Suprapubic skin (tissue), 4 donors: ENCODE measurements at regions not wholly inside any gene's neighbourhood (a gene's known extent, or its start where the extent isn't known, plus 50 kb on each side); places are given as distances from the start of the nearest gene placed in this dataset.

ENCODE experiments used
- EP300 ChIP-seq: sonication (generic); formaldehyde crosslinking; IDR thresholded peaks from one replicate; pipeline ENCODE4 v1.6.1; 2017; ENCODE audit warnings: antibody characterized with exemption
- POLR2A ChIP-seq, 2 donors: fragments of 450-650 bp; IDR thresholded peaks; one replicate each; pipeline ENCODE4 v1.6.1; 2017; ENCODE audit warnings: antibody characterized with exemption in 2 of 2, mild to moderate bottlenecking in 2 of 2, moderate library complexity in 2 of 2
- POLR2AphosphoS5 ChIP-seq, 3 donors: sonication (generic); formaldehyde crosslinking; IDR thresholded peaks; one replicate each; pipeline ENCODE4 v1.6.1; 2017; ENCODE audit warnings: antibody characterized with exemption in 3 of 3
- TF ChIP-seq, protein P1 (sequence below), 2 donors: fragments of 200-600 bp in 1 of 2; fragments of 450-650 bp in 1 of 2; sonication (generic) in 1 of 2; IDR thresholded peaks; one replicate each; pipeline ENCODE4 v1.5.1; 2016 to 2019; ENCODE audit warnings: antibody characterized with exemption in 2 of 2, mild to moderate bottlenecking in 1 of 2, moderate library complexity in 1 of 2

DNA sequence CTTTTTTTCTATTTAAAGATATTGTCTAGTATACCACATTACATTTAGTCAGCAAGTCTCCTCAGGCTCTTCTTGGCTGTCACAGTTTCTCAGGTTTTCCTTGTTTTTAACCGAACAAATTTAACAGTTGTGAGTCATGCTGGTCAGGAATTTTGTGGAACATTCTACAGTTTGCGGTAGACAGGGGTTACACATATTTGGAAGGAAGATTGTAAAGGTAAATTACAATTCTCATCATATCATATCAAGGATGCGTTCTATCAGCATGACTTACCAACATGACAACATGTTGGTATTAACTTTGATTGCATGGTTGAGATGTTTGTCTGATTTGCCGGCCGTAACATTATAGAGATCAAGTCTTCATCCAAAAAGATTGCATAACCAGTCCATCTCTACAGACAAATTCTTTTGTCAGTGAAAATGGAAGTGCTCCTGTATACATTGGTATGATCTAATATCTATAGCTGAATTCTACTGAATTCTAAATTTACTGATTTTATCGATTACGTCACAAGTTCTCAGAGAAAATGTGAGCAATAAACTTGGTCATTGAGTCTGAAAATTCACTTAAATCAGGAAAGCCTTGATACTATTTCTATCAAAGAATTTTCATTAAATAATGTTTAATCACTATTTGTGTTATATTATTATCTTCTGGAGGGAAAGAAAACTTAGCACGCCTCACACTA lies 664.4 kb upstream of the SLC8A1 start:
- TF ChIP-seq POLR2A (IDR thresholded peaks at IDR 0.05): no peak
- TF ChIP-seq POLR2AphosphoS5 (IDR thresholded peaks at IDR 0.05): no peak
- TF ChIP-seq EP300: no peak
- TF ChIP-seq, protein P1, sequence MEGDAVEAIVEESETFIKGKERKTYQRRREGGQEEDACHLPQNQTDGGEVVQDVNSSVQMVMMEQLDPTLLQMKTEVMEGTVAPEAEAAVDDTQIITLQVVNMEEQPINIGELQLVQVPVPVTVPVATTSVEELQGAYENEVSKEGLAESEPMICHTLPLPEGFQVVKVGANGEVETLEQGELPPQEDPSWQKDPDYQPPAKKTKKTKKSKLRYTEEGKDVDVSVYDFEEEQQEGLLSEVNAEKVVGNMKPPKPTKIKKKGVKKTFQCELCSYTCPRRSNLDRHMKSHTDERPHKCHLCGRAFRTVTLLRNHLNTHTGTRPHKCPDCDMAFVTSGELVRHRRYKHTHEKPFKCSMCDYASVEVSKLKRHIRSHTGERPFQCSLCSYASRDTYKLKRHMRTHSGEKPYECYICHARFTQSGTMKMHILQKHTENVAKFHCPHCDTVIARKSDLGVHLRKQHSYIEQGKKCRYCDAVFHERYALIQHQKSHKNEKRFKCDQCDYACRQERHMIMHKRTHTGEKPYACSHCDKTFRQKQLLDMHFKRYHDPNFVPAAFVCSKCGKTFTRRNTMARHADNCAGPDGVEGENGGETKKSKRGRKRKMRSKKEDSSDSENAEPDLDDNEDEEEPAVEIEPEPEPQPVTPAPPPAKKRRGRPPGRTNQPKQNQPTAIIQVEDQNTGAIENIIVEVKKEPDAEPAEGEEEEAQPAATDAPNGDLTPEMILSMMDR (IDR thresholded peaks at IDR 0.05): no peak
